Stimulated activated memory B cell treated with anti-CD40 and anti-IgM and Interleukin-4, amounts not matched to agents 10 μg/mL and 1 μg/mL and 100 μg/mL, for 72 hours (primary cell): ENCODE measurements at regions not wholly inside any gene's neighbourhood (a gene's known extent, or its start where the extent isn't known, plus 50 kb on each side); places are given as distances from the start of the nearest gene placed in this dataset.

Experiments used
- ATAC-seq: fragments of 150-1000 bp; cut with Tn5 transposase; 2 replicates; pipeline ENCODE4 v1.10.0; 2021
- H3K27ac Mint-ChIP-seq: one replicate; pipeline ENCODE4 v1.8.0; 2022; ENCODE audit warnings: mild to moderate bottlenecking, mixed read lengths
- H3K27me3 Mint-ChIP-seq: one replicate; pipeline ENCODE4 v1.8.0; 2022; ENCODE audit warnings: mixed read lengths
- H3K36me3 Mint-ChIP-seq: one replicate; pipeline ENCODE4 v1.8.0; 2022; ENCODE audit warnings: mixed read lengths
- H3K4me1 Mint-ChIP-seq: one replicate; pipeline ENCODE4 v1.8.0; 2022; ENCODE audit warnings: mixed read lengths
- H3K4me3 Mint-ChIP-seq: one replicate; pipeline ENCODE4 v1.8.0; 2022; ENCODE audit warnings: mild to moderate bottlenecking, moderate library complexity, mixed read lengths
- H3K9me3 Mint-ChIP-seq: one replicate; pipeline ENCODE4 v1.8.0; 2022; ENCODE audit warnings: mixed read lengths

- no peaks in the 10 kb centered on the region for H3K36me3 Mint-ChIP-seq
- no peak overlapping the region for H3K27ac Mint-ChIP-seq
- no peaks in the 10 kb centered on the region for H3K9me3 Mint-ChIP-seq
- H3K4me3 Mint-ChIP-seq = no peak overlapping the region
- no peak for ATAC-seq
- no peaks in the 10 kb centered on the region for H3K27me3 Mint-ChIP-seq
- H3K4me1 Mint-ChIP-seq = no peaks in the 10 kb centered on the region
Observed at GRCh38 chr2:22350621-22351020, 1034.4 kb upstream of the KLHL29 start.

DNA sequence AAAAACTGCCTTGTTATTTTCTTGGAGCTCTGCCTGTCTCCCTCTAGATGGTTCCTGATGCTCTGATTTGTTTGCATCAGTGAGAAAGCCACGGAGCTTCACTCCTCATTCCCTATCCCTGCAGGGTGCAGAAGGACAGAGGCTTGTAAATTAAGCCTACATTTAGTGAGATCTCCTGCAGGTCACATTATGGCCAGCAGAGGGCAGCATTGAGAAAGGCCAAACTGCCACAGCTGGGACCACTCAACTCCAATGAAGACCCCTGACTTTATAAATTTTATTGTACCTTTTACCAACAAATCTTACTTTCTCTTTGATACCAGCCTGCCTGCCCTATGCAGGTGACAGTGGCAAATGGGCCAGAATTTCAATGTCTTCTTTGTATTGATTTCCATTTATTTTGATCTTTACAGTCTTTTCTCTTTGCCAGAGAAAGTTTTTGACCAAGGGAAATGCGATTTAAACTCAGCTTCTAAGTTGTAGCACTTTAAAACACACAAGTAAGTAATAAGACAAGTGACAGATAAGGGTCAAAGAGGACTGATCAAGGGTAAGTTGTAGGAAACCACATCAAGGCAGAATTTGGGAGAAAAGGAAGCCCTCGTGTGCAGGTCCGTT lies 1029.1 kb upstream of the KLHL29 start:
- no peaks in the 10 kb centered on the region for H3K36me3 Mint-ChIP-seq
- no peak overlapping the region for H3K27ac Mint-ChIP-seq
- H3K9me3 Mint-ChIP-seq = no peaks in the 10 kb centered on the region
- H3K27me3 Mint-ChIP-seq = no peaks in the 10 kb centered on the region
- H3K4me1 Mint-ChIP-seq = no peaks in the 10 kb centered on the region
- no peak for ATAC-seq
- no peak overlapping the region for H3K4me3 Mint-ChIP-seq

GRCh38 chr2:22359071-22359672 lies 1025.8 kb upstream of the KLHL29 start:
- H3K36me3 Mint-ChIP-seq = no peaks in the 10 kb centered on the region
- H3K4me1 Mint-ChIP-seq = no peaks in the 10 kb centered on the region
- ATAC-seq = no peak
- no peaks in the 10 kb centered on the region for H3K27me3 Mint-ChIP-seq
- H3K9me3 Mint-ChIP-seq = no peaks in the 10 kb centered on the region
- H3K27ac Mint-ChIP-seq = no peak overlapping the region
- H3K4me3 Mint-ChIP-seq = no peak overlapping the region

DNA sequence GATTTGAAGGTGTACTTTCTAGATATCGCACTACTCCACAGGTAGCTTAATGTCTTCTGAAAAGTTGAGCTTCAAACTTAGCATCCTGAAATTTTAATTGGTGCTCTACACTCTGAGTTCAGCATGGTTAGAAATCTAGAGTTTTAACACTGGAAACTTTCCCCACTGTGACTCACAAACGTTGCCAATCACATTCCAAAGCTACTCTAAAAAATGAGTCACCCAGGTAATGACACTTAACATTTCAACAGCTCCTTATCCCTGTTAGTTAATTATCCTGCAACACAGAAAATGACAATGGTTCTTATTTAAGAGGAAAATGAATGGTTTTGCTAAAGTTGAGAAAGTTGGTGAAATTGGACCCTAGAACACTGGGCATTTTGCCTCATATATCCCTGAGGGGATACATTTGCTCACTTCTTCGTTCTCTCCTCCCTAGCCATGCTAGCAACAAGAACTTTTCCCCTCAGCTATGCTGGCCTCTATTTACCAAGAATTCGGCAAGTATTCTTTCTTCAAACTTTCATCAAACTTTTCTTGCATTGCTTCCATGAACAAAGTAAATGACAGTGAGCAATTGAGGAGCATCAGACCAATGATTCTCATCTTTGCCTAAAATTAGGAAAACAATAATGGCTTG lies 1024.1 kb upstream of the KLHL29 start:
- H3K27me3 Mint-ChIP-seq = no peaks in the 10 kb centered on the region
- no peaks in the 10 kb centered on the region for H3K9me3 Mint-ChIP-seq
- no peaks in the 10 kb centered on the region for H3K4me1 Mint-ChIP-seq
- H3K4me3 Mint-ChIP-seq = no peak overlapping the region
- no peaks in the 10 kb centered on the region for H3K36me3 Mint-ChIP-seq
- H3K27ac Mint-ChIP-seq = no peak overlapping the region
- ATAC-seq = no peak

DNA sequence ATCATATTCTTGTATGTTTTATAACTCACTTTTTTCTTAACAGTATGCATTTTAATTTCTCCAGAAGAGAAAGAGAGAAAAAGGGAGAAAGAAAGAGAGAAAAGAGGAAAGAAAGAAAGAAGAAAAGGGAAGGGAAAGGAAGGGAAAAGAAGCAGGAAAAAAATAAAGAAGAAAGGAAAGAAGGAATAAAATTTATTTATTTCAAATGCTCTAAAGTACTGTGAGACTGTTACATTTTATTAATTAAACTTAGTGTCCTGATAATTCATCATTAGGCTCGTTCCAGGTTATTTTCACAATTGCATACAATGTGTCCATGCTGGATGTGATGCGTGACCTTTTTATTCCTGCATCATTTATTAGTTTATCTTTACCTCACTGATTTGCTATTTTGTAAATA lies 1023.4 kb upstream of the KLHL29 start:
- ATAC-seq = no peak
- no peaks in the 10 kb centered on the region for H3K27me3 Mint-ChIP-seq
- H3K36me3 Mint-ChIP-seq = no peaks in the 10 kb centered on the region
- H3K9me3 Mint-ChIP-seq = no peaks in the 10 kb centered on the region
- H3K4me3 Mint-ChIP-seq = no peak overlapping the region
- no peaks in the 10 kb centered on the region for H3K4me1 Mint-ChIP-seq
- H3K27ac Mint-ChIP-seq = no peak overlapping the region

DNA sequence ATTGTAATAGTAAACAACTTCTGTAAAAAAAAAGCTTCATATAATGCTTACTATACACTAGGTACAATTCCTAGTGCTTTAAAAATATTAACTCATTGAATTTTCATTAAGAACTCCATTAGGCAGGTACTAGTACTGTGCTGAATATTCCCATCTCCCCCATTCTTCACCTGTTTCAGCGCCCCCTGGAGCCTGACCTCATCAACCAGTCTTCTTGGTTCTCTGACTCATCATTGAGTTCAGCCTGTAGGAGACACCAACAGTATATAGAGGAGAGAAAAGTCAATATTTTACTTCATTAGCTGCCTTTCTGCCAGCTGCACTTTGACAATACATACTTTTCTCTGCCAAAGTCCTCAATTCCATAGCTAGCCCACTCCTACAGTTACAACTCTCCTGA lies 1009.9 kb upstream of the KLHL29 start:
- Mint-ChIP-seq H3K27ac (no peak overlapping the region), H3K4me3 (no peak overlapping the region), H3K36me3 (no peaks in the 10 kb centered on the region), H3K9me3 (peaks cover 3% of the 10 kb centered on the region), H3K27me3 (no peaks in the 10 kb centered on the region), H3K4me1 (no peaks in the 10 kb centered on the region)
- no peak for ATAC-seq

GRCh38 chr2:22377268-22377667 lies 1007.7 kb upstream of the KLHL29 start:
- Mint-ChIP-seq H3K9me3 (peaks cover 3% of the 10 kb centered on the region), H3K4me1 (no peaks in the 10 kb centered on the region), H3K27ac (no peak overlapping the region), H3K4me3 (no peak overlapping the region), H3K36me3 (no peaks in the 10 kb centered on the region), H3K27me3 (no peaks in the 10 kb centered on the region)
- no peak for ATAC-seq

GRCh38 chr2:22382479-22383169 lies 1002.4 kb upstream of the KLHL29 start:
- Mint-ChIP-seq H3K27me3 (no peaks in the 10 kb centered on the region), H3K36me3 (no peaks in the 10 kb centered on the region), H3K4me1 (no peaks in the 10 kb centered on the region), H3K4me3 (no peak overlapping the region), H3K9me3 (peaks cover 3% of the 10 kb centered on the region), H3K27ac (no peak overlapping the region)
- ATAC-seq = no peak

- Mint-ChIP-seq H3K4me3 (no peak overlapping the region), H3K36me3 (no peaks in the 10 kb centered on the region)
Observed at GRCh38 chr2:22397847-22398246, 987.1 kb upstream of the KLHL29 start.

DNA sequence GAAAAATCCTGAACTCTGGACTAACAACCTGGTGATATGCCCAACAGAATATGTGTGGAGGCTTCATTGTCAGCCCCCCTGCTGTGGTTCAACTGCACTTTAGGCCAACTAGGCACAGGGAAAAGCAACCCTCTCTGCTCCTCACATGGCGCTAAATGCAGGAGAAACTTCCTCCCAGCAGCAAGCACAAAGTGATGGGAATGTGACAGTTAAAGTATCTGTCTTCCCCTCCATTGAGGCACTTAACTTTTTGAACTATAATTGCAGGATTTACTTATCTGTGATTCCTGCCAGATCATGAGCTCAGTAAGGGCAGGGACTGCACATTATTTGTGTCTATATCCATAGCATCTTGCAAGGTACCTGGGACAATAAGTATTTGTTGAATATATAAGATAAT lies 981.2 kb upstream of the KLHL29 start:
- H3K9me3 Mint-ChIP-seq = peaks cover 3% of the 10 kb centered on the region
- H3K36me3 Mint-ChIP-seq = no peaks in the 10 kb centered on the region
- H3K27me3 Mint-ChIP-seq = no peaks in the 10 kb centered on the region
- no peak overlapping the region for H3K4me3 Mint-ChIP-seq
- no peak for ATAC-seq
- H3K4me1 Mint-ChIP-seq = no peaks in the 10 kb centered on the region
- H3K27ac Mint-ChIP-seq = no peak overlapping the region

More at GRCh38 chr2:22397847-22398246, 987.1 kb upstream of the KLHL29 start:
- Mint-ChIP-seq H3K27ac (no peak overlapping the region), H3K27me3 (no peaks in the 10 kb centered on the region), H3K4me1 (no peaks in the 10 kb centered on the region), H3K9me3 (peaks cover 3% of the 10 kb centered on the region)
- no peak for ATAC-seq

GRCh38 chr2:22406625-22407024 lies 978.4 kb upstream of the KLHL29 start:
- H3K9me3 Mint-ChIP-seq = peaks cover 3% of the 10 kb centered on the region
- no peak overlapping the region for H3K4me3 Mint-ChIP-seq
- no peaks in the 10 kb centered on the region for H3K4me1 Mint-ChIP-seq
- no peak overlapping the region for H3K27ac Mint-ChIP-seq
- H3K27me3 Mint-ChIP-seq = no peaks in the 10 kb centered on the region
- H3K36me3 Mint-ChIP-seq = no peaks in the 10 kb centered on the region
- ATAC-seq = no peak

DNA sequence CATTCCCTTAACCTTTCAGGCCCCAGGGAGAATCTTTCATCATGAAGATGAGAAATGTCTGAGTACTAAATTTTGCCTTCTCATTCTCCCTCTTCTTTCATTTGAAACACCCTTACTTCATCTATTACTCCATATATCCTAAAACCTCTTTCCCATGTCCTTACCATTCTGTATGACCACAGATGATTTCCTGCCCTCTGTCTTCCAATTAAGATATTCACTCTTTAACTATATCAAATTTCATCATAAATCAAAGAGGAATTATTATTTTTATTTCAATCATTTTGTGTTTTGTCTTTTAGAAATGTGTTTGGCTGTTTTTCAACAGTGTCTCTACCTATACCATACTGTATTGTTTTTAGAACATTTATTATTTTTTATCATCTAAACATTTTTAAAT lies 964.9 kb upstream of the KLHL29 start:
- Mint-ChIP-seq H3K36me3 (no peaks in the 10 kb centered on the region), H3K4me1 (no peaks in the 10 kb centered on the region), H3K27ac (no peak overlapping the region), H3K4me3 (no peak overlapping the region), H3K9me3 (peaks cover 13% of the 10 kb centered on the region), H3K27me3 (no peaks in the 10 kb centered on the region)
- ATAC-seq = no peak

- Mint-ChIP-seq H3K36me3 (no peaks in the 10 kb centered on the region), H3K27ac (no peak overlapping the region), H3K27me3 (no peaks in the 10 kb centered on the region), H3K4me1 (no peaks in the 10 kb centered on the region), H3K9me3 (no peaks in the 10 kb centered on the region), H3K4me3 (no peak overlapping the region)
- no peak for ATAC-seq
Observed at GRCh38 chr2:22442051-22442450, 942.9 kb upstream of the KLHL29 start.

DNA sequence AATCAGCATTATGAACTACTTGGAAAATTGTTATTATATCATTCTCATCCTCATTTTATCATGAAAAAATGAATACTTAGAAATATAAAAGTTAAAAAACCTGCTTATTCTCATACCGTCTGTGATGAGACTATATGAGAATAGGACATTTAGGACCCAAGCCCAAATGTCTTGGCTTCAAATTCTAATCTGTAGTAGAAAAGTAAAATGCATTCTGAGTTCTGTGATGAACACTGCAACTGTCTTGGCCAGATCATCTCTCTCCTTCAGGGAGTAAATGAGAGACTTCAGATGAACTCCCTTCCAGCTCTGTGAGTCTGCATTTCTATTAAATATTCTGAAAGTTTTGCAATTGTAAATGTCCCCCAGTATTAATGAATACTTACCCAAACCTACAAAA lies 940.7 kb upstream of the KLHL29 start:
- H3K4me1 Mint-ChIP-seq = no peaks in the 10 kb centered on the region
- no peaks in the 10 kb centered on the region for H3K27me3 Mint-ChIP-seq
- H3K27ac Mint-ChIP-seq = no peak overlapping the region
- no peak overlapping the region for H3K4me3 Mint-ChIP-seq
- no peaks in the 10 kb centered on the region for H3K36me3 Mint-ChIP-seq
- no peaks in the 10 kb centered on the region for H3K9me3 Mint-ChIP-seq
- ATAC-seq = no peak

DNA sequence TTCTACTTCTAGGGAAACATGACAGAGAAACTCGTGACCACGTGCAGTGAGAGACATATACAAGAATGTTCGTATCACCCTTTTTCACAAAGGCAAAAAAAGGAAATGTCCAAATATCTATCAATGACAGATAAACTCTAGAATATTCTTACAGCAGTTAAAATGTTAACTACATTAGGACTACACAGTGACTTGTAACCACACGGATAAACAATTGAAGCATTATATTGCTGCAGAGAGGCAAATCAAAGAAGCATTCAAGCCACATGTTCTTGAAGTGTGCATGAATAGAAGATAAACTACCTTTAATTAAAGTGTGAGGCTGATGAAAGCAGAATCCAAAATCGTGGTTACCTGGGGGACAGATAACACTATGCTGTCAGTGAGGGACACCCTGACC lies 935.3 kb upstream of the KLHL29 start:
- no peak overlapping the region for H3K27ac Mint-ChIP-seq
- H3K9me3 Mint-ChIP-seq = no peaks in the 10 kb centered on the region
- no peaks in the 10 kb centered on the region for H3K36me3 Mint-ChIP-seq
- ATAC-seq = no peak
- H3K4me1 Mint-ChIP-seq = no peaks in the 10 kb centered on the region
- no peak overlapping the region for H3K4me3 Mint-ChIP-seq
- H3K27me3 Mint-ChIP-seq = no peaks in the 10 kb centered on the region

GRCh38 chr2:22450831-22451230 lies 934.1 kb upstream of the KLHL29 start:
- no peaks in the 10 kb centered on the region for H3K36me3 Mint-ChIP-seq
- no peaks in the 10 kb centered on the region for H3K9me3 Mint-ChIP-seq
- H3K4me1 Mint-ChIP-seq = no peaks in the 10 kb centered on the region
- no peak overlapping the region for H3K27ac Mint-ChIP-seq
- ATAC-seq = no peak
- H3K4me3 Mint-ChIP-seq = no peak overlapping the region
- H3K27me3 Mint-ChIP-seq = no peaks in the 10 kb centered on the region
